GM06990 (cell line): ENCODE measurements at regions not wholly inside any gene's neighbourhood (a gene's known extent, or its start where the extent isn't known, plus 50 kb on each side); places are given as distances from the start of the nearest gene placed in this dataset.

Source experiments
- DNase-seq: peaks from one replicate; pipeline ENCODE4 v3.0.0-alpha.2; 2011; ENCODE audit not compliant: insufficient read length; ENCODE audit errors: extremely low read depth
- H3K27me3 ChIP-seq: replicated peaks from 2 replicates; pipeline ENCODE4 v1.6.0; 2011; ENCODE audit warnings: low read length; ENCODE audit not compliant: control insufficient read depth, insufficient read depth
- H3K36me3 ChIP-seq: 2 replicates; pipeline ENCODE4 v1.5.1; 2011; ENCODE audit warnings: low read length; ENCODE audit not compliant: control insufficient read depth, insufficient read depth
- H3K4me3 ChIP-seq: replicated peaks from 2 replicates; pipeline ENCODE4 v1.5.1; 2011; ENCODE audit warnings: low read depth, mild to moderate bottlenecking, control low read depth, low read length
- TF ChIP-seq, protein P1 (sequence below): IDR thresholded peaks from 2 replicates; pipeline ENCODE4 v1.5.1; 2011; ENCODE audit warnings: low read length, control low read depth, mild to moderate bottlenecking, inconsistent platforms; ENCODE audit not compliant: insufficient read depth, poor library complexity, severe bottlenecking

DNA sequence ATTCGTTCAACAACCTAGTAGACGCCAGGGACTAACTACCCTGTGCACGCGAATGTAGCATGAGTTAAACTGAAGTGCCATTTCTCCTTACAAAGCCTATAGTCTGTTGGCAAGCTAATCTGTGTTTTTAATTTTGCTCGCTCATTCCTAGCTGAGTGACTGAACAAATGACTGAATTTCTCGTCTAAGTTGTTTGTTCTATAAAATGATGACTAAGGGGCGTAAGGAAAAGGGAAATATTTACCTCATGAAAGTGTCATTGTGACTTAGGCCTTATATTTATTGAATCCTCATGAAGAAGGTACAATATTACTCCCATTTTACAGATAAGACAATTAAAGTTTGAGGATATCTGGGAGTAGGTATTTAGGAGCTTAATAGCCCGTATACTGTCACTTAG, 818.3 kb upstream of the ALCAM start:
- TF ChIP-seq, protein P1, sequence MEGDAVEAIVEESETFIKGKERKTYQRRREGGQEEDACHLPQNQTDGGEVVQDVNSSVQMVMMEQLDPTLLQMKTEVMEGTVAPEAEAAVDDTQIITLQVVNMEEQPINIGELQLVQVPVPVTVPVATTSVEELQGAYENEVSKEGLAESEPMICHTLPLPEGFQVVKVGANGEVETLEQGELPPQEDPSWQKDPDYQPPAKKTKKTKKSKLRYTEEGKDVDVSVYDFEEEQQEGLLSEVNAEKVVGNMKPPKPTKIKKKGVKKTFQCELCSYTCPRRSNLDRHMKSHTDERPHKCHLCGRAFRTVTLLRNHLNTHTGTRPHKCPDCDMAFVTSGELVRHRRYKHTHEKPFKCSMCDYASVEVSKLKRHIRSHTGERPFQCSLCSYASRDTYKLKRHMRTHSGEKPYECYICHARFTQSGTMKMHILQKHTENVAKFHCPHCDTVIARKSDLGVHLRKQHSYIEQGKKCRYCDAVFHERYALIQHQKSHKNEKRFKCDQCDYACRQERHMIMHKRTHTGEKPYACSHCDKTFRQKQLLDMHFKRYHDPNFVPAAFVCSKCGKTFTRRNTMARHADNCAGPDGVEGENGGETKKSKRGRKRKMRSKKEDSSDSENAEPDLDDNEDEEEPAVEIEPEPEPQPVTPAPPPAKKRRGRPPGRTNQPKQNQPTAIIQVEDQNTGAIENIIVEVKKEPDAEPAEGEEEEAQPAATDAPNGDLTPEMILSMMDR: no peak
- DNase-seq: no peak
- no peaks in the 10 kb centered on the region for H3K36me3 ChIP-seq
- no peak overlapping the region for H3K4me3 ChIP-seq
- no peaks in the 10 kb centered on the region for H3K27me3 ChIP-seq

DNA sequence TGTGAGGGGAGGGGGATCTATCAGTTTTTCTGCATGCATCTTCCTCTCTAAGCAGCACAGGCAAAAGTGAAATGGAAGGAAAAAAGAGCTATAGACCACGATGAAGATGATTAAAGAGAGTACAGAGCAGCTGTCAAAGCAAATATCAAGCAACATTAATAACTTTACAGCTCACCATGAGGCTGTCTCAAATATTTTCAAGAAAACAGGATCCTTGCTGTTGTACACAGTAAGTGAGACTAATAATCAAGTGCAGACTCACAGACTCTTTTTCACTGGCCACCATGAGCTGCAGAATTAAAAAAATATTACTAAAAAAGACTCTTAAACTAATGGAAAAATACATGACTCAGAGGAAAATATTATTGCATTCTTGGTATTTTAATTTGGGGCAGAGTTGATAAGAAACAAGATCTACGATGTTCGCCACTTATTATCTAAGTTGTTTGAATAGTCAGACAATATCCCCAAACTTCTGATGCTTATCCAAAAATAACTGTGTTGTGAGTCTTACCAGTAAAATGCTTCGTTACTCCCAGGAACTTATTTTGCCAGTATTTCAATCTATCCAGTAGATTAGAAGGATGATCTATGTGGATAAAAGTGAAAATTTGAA, 817.5 kb upstream of the ALCAM start:
- H3K27me3 ChIP-seq: no peaks in the 10 kb centered on the region
- no peak for DNase-seq
- TF ChIP-seq, protein P1: no peak
- no peaks in the 10 kb centered on the region for H3K36me3 ChIP-seq
- H3K4me3 ChIP-seq: no peak overlapping the region

DNA sequence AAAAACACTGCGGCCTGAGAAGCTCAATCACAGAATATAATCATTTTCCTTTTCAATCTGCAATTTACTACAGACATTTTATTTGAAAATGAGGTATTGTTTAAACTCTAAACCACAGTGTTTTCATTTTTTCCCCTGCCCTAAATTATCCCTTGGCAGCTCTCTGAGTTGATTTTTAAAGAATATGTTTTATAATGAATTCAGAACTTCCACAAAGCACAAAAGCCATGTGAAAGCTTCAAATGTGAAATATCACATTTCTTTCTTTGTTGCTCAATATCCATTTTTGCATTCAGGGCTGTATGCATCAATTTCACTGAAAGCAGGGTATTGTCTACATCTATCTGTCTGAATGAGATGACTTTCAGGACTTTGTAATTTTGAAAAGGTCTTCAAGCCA, 813.6 kb upstream of the ALCAM start:
- no peak overlapping the region for H3K4me3 ChIP-seq
- DNase-seq: no peak
- no peaks in the 10 kb centered on the region for H3K36me3 ChIP-seq
- H3K27me3 ChIP-seq: no peaks in the 10 kb centered on the region
- TF ChIP-seq, protein P1: no peak

DNA sequence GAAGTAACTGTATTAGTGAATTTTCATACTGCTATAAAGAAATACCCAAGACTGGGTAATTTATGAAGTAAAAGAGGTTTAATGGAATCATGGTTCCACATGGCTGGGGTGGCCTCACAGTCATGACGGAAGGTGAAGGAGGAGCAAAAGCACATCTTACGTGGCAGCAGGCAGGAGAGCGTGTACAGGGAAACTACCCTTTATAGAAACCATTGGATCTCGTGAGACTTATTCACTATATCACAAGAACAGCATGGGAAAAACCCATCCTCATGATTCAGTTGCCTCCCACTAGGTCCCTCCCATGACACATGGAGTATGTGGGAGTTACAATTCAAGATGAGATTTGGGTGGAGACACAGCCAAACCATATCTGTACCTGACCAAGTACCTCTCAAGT, 812.3 kb upstream of the ALCAM start:
- no peaks in the 10 kb centered on the region for H3K36me3 ChIP-seq
- no peak overlapping the region for H3K4me3 ChIP-seq
- TF ChIP-seq, protein P1: no peak
- H3K27me3 ChIP-seq: no peaks in the 10 kb centered on the region
- DNase-seq: no peak

DNA sequence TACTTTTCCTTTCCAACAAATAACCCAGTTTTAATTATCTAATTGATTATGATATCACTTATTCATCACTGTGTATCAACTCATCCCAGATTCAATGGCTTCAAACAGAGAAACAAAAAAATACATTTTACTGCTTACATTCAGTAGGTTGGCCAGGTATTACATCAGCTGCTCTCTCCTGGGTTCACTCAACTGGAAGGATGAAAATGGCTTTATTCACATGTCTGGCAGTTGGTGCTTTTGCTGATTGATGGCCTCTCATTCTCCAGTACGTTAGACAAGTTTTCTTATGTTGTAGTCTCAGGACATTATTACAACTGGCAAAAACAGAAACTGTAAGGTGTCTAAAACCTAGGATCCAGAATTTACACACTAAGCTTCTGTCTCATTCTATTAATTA, 811.0 kb upstream of the ALCAM start:
- Histone ChIP-seq H3K4me3 (no peak overlapping the region), H3K36me3 (no peaks in the 10 kb centered on the region), H3K27me3 (no peaks in the 10 kb centered on the region)
- DNase-seq: no peak
- TF ChIP-seq, protein P1: no peak
